Glomerular visceral epithelial cell (primary cell): ENCODE measurements at regions not wholly inside any gene's neighbourhood (a gene's known extent, or its start where the extent isn't known, plus 50 kb on each side); places are given as distances from the start of the nearest gene placed in this dataset.

ENCODE experiments used
- DNase-seq: peaks from one replicate; pipeline ENCODE4 v3.0.0-alpha.2; 2016; ENCODE audit errors: extremely low spot score

- DNase-seq, result no peak
Measured at GRCh38 chr1:17932164-17932563, 175.4 kb upstream of the IGSF21 start.

GRCh38 chr1:17933501-17933900 is 174.1 kb upstream of the IGSF21 start:
- no peak for DNase-seq

- DNase-seq, result no peak
Measured at GRCh38 chr1:17933971-17934370, 173.6 kb upstream of the IGSF21 start.

- no peak for DNase-seq
Measured at GRCh38 chr1:17935230-17935629, 172.4 kb upstream of the IGSF21 start.

GRCh38 chr1:17941431-17942189 is 166.0 kb upstream of the IGSF21 start:
- DNase-seq, result no peak

GRCh38 chr1:17943506-17943905 is 164.1 kb upstream of the IGSF21 start:
- DNase-seq, result no peak

GRCh38 chr1:17944646-17945045 is 163.0 kb upstream of the IGSF21 start:
- DNase-seq, result no peak

GRCh38 chr1:17946434-17946833 is 161.2 kb upstream of the IGSF21 start:
- DNase-seq, result no peak

- no peak for DNase-seq
Measured at GRCh38 chr1:17948594-17948993, 159.0 kb upstream of the IGSF21 start.

- no peak for DNase-seq
Measured at GRCh38 chr1:17949511-17949910, 158.1 kb upstream of the IGSF21 start.

GRCh38 chr1:17950728-17951127 is 156.9 kb upstream of the IGSF21 start:
- DNase-seq, result no peak

GRCh38 chr1:17952506-17952905 is 155.1 kb upstream of the IGSF21 start:
- DNase-seq, result no peak

- no peak for DNase-seq
Measured at GRCh38 chr1:17953921-17954320, 153.7 kb upstream of the IGSF21 start.

- DNase-seq, result no peak
Measured at GRCh38 chr1:17955302-17956285, 152.0 kb upstream of the IGSF21 start.

GRCh38 chr1:17957588-17958267 is 149.9 kb upstream of the IGSF21 start:
- no peak for DNase-seq

GRCh38 chr1:17958704-17959103 is 148.9 kb upstream of the IGSF21 start:
- DNase-seq, result no peak

- DNase-seq, result no peak
Measured at GRCh38 chr1:17963513-17963912, 144.1 kb upstream of the IGSF21 start.

- DNase-seq, result no peak
Measured at GRCh38 chr1:17965515-17966100, 142.0 kb upstream of the IGSF21 start.

GRCh38 chr1:17966341-17966740 is 141.3 kb upstream of the IGSF21 start:
- DNase-seq, result no peak

GRCh38 chr1:17967623-17968255 is 139.9 kb upstream of the IGSF21 start:
- DNase-seq, result no peak

GRCh38 chr1:17970757-17971156 is 136.8 kb upstream of the IGSF21 start:
- DNase-seq, result no peak
